Stimulated activated naive CD8-positive, alpha-beta T cell treated with anti-CD3 and anti-CD28 coated beads, Interleukin-15, Interleukin-2, amounts not matched to agents 100 U/mL and 50 U/mL, for 24 hours (primary cell): ENCODE measurements at regions not wholly inside any gene's neighbourhood (a gene's known extent, or its start where the extent isn't known, plus 50 kb on each side); places are given as distances from the start of the nearest gene placed in this dataset.
"Not testable (repeated sequence)": the region's sequence is repeated elsewhere in the genome, so short reads cannot be mapped to it uniquely, and the experiment has no call there.

Source experiments
- ATAC-seq: fragments of 150-1000 bp; cut with Tn5 transposase; one replicate; pipeline ENCODE4 v1.10.0; 2021
- DNase-seq: peaks from one replicate; pipeline ENCODE4 v3.0.0; 2021

DNA sequence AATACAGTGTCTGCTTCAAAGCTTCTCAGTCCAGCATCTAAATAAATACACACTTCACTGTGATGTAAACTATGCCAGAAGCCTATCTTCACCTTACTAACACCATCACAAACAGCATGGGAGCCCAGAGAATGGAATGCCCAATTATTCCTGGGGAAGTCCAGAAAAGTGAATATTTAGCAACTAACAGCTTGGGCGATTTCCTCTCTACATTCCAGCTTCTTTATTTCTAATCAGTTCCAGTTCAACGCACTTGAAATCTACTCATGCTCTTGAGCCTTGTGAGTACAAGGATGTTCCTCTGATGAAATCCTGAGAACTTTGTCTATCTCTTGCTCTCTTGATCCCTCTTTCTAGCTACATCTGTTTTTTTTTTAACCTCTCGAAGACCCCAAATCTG is 100.4 kb upstream of the C9orf72 start:
- ATAC-seq (no peak), DNase-seq (no peak)

DNA sequence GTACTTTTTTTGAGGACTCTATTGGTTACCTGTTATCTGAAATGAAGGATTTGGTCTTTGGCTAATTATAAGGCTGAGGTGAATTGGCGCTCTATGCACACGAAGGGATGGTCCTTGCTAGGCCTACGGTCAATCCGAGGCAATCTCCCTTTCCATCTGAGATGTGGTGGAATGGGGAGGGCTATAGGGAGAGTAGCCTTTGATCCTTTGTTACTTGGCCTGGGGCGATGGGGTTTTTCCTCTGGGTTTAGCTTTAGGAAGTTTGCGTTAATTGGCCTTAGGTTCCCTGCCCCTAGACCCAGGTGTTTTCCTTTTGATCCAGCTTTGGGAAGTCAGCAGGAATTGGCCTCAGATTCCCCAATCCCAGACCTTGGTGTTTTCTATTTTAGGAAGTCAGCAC is 102.1 kb upstream of the C9orf72 start:
- no peak for DNase-seq
- no peak for ATAC-seq

DNA sequence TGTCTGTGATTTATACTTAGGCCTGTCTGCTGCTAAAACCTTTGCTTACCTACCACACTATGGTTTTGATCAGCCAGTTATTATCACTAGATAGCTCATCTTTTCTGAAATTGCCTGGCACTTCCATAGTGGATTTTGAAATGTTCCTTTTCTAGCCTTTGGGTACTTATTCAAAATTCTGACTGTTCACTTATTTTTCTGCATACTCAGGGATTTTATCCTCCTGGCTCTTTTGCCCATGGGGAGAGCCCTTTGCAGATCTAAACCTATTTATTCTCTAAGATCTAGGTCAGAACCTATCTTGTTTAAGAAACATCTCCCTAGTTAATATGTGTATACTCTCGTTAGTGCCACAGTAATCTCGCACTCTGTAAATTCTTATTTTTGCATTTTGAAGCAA is 103.5 kb upstream of the C9orf72 start:
- ATAC-seq = no peak
- DNase-seq = no peak

DNA sequence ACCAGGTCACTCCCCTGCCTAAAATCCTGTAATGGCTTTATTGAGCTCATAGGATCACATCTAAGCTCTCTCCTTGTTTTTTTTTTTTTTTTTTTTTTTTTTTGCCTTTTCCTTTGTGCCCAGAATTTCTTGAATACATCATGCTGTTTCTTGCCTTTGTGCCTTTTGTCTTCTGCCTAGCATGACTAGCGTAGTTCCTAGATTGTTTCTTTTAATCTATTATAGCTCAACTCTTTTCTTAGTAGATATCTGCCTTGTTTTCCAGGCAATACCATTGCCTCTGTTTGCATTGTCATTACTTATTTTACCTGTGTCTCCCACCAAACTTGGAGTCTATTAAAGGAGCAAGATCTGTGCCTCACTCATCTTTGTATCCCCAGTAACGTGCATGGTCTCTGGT is 106.1 kb upstream of the C9orf72 start:
- ATAC-seq = no peak

DNA sequence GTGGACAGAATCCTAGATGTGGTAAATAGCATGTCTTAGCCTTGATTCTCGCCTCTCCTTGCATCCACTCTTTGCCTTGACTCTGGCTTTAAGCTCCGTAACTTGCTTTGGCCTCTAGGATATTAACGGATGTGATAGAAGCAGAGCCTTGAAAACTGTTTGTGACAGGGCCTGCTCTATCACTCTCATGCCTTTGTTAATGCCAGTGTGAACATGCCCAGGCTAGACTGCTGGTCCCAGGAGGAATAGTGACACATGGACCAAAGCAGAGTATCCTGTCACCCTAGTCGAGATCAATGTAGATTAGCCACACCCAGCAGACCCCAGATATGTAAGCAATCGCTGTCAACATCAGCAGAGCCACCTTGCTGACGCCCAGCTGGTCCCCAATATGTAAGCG is 109.9 kb upstream of the C9orf72 start:
- DNase-seq (no peak), ATAC-seq (no peak)

More for the DNA sequence above, 106.1 kb upstream of the C9orf72 start:
- no peak for DNase-seq

DNA sequence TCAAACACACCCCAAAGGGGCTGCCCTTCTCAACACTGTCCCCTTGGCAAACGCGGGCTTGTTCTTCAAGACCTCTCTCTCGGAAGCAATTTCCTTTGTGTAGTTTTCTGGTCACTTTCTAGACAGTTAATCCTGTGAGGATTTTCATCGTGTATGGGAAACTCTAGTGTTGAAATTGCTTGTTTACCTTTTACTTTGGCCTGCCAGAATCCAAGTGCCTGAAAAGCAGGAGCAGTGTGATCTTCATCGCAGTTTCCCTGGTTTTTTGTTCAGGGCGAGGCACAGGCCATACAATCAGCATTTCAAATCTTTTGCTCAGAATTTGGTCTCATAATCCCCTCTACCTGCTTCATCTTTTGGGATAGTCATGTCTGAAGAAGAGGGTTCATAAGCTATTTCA is 115.7 kb upstream of the C9orf72 start:
- ATAC-seq = no peak
- DNase-seq = no peak

DNA sequence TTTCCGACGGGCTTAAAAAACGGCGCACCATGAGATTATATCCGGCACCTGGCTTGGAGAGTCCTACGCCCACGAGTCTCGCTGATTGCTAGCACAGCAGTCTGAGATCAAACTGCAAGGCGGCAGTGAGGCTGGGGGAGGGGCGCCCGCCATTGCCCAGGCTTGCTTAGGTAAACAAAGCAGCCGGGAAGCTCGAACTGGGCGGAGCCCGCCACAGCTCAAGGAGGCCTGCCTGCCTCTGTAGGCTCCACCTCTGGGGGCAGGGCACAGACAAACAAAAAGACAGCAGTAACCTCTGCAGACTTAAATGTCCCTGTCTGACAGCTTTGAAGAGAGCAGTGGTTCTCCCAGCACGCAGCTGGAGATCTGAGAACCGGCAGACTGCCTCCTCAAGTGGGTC is 117.5 kb upstream of the C9orf72 start:
- ATAC-seq, DNase-seq: not testable (repeated sequence)

DNA sequence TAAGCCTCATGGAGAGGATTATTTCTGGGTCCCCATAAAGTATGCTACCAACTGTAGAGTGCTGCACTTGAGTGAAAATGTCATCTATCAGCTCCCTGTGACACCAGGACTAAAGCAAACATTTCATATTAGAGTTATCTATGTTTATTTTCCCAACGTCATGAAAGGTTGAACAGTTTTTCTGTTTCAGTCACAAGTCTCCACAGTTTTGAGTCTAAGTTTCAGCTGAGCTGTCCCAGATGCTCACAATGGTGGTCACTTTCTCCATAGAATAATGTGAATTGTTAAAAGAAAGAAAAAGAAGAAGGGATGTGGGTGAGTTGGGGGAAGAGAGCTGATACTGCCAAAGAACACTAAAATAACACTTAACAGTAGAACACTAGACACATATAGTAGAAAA is 126.3 kb upstream of the C9orf72 start:
- DNase-seq (no peak), ATAC-seq (no peak)

DNA sequence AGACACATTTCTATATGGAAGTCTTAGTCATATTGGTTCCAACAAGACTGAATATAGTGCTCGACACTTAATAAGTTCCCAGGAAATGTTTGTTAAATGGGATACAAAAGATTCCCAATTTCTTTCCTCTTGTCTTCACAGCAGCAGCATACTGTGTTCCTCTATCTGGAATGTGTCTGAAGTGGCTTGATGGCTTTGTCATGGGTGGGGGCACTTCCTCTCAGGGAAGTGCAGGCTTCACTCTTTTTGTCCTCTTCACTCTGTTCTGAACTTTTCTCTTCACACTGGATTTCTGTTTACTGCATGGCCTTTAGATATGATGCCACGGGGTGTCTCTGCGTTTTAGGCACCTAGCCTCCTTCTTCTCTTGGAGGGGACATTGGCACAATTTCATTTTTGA is 127.7 kb upstream of the C9orf72 start:
- no peak for ATAC-seq

DNA sequence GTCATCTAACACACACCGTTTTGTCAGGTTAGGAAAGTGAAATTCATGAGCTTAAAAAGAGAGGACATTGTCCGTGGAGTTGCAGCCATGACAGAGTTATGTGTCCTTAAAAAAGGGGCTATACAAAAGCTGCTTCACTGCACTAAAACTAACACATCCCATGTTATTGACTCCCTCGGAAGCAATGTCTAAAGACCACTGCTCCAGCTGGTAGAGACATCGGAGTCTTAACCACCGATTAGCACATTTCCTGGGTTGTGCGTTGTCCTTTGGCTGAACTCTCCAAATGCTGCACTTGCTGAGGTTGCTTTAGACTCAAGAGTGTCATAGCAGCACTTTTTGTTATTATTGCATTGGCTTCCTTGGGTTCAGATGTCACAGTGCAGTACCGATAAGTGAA is 128.3 kb upstream of the C9orf72 start:
- DNase-seq (no peak), ATAC-seq (no peak)

More for the DNA sequence above, 127.7 kb upstream of the C9orf72 start:
- no peak for DNase-seq

DNA sequence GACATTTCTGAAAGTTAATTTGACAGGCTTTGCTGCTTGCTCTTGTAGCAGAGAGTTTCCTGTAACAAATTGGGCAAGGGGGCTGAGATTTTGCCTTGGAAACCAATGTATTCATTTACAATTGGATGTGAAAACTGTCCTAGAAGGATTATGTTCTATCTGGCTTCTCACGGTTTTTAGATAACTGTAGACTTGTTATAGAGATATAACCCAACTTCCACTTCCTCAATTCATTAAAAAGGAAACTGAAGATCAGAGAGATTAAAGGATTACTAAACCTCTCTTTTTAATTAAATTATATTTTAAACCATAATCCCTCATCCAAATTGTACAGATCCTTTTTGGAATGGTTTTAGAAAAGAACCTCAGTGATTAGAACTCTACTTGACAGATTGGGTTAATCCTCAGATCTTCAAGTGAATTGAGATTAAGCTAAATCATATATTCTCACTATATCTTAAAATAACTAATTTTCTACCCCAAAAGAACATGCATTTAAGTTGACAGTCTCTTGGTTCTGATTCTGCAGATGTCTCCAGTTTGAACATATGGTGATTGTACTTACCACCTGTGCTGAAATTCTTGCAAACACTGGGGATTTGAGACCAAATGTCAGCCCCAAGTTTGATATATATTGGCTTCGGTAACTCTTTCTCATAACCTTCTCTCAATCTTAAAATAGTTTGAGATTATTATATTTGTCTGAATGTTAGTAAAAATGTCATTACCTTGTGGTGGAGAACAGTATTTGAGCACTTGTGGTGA is 130.1 kb upstream of the C9orf72 start:
- DNase-seq = no peak
- ATAC-seq = no peak

DNA sequence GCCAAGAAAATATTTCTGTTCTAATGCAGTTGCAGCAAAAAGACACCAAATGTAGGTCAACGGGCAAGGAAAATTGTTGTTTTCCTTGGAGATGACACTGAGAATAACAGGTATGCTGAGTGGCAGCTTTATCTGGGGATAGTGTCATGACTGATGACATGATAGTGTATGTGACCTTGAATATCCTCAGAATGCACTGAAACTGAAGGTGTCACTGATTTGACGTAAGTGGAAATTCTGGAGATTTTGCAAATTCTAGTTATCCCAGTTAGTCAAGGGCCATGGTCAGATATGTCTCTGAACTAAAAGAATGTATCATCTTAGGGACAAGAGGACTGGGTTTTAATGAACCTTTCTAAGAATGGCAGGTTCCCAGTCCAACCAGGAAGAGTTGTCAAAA is 138.0 kb upstream of the C9orf72 start:
- DNase-seq = no peak

DNA sequence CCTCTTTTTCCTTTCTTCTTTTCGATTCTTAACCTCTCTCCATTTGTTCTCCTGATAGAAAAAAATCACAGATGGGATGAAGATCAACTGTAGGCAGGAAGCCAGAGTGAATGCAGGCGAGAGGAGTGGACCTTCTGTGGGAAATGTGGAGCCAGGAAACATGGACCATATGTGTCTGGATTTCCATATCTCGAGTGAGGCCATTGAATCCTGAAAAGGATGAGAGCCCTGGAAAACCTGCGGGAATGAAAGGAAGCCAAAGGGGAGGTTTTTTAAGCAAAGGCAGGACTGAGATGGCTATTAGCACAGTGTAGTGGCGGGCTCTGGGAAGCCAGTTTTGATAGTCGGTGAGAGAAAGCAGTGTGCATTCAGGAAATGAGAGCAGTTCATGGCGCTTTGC is 139.5 kb upstream of the C9orf72 start:
- DNase-seq = no peak
- ATAC-seq = no peak

More for the DNA sequence above, 138.0 kb upstream of the C9orf72 start:
- ATAC-seq = no peak

DNA sequence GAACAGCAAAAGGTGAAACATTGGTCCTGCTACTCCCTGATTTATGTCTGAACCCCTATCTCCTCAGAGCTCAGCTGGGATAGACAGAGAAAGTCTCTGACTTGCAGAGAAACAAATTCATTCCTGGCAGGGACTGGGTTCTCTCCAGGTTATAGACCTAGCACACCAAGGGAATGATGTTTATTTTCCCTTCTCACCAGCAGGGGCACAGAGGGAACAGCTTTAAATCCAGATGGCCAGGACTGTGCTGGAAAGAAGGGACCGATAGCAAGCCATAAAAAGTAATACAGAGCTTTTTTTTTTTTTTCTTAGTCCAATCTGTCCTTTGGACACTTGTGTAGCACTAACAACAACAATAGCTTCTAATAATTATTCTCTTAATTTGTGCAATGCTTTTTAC is 141.1 kb upstream of the C9orf72 start:
- no peak for ATAC-seq
- no peak for DNase-seq

DNA sequence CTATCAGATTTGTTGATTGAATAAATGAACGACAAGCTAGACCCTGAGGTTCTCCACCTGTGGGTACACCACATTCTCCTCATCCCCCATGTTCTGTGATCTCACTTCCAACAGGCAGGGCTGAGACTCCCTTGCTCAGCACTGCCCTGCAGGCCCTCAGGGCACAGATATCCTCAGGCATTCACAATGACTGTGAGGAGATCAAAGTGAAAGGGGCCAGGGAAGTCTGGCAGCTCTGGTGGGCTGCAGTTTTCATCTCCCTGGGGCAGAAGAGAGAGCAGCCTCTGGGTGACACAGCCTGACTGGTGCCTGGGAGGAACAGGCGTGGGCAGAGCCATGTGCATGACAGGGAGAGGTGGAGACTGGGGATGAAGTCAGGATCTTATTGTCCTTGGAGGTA is 142.4 kb upstream of the C9orf72 start:
- DNase-seq (no peak), ATAC-seq (no peak)

DNA sequence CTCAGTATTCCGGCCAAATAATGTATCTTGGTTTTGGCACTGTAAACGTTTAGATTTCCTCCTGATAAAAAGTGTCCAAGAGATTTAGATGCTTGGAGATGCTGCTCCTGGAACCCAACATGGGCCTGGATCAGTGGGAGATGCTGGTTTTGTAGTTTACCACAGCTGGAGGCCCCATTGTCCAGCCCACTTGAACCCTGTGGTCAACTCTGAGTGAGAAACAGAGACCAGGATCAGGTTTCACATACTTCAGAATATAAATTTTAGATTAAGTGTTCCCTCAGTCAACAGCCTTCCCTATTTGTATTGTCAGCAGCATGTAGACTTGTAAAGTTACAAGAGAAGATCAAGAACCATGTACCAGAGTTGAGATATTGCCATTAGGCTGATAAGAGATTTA is 144.7 kb upstream of the C9orf72 start:
- ATAC-seq (no peak), DNase-seq (no peak)

DNA sequence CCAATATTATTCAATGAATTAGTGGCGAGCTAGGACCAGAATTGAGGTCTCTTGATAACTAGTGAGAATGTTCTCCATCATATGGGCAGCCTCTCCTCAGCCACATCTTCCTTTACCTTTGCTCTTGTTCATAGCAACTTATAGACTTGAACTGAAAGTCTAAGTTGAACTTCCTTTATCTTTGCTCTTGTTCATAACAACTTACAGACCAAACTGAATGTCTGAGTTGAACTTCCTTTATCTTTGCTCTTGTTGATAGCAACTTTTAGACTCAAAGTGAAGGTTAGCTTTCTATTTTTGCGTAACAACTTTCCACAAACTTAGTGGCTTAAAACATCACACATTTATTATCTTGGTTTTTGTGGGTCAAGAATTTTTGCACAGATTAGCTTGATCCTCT is 146.4 kb upstream of the C9orf72 start:
- ATAC-seq (no peak), DNase-seq (no peak)

DNA sequence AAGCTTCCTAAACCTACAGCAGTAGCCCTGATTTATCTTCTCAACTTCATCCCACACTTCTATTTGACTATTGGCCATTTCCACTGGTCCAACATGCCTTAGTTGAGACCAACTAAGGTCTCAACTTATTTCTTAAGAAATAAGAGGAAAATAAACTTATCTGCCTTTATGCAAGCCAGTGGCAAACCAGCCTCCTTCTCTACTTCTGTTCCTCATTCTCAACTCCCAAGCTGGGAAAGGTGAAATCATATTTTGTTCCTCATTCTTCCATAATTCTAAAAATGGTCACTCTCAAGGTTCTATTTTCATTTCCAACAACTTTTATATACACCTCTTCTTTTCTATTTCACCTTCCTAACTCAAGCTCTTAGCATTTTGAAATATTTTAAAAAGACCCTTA is 149.6 kb upstream of the C9orf72 start:
- ATAC-seq (no peak), DNase-seq (no peak)

DNA sequence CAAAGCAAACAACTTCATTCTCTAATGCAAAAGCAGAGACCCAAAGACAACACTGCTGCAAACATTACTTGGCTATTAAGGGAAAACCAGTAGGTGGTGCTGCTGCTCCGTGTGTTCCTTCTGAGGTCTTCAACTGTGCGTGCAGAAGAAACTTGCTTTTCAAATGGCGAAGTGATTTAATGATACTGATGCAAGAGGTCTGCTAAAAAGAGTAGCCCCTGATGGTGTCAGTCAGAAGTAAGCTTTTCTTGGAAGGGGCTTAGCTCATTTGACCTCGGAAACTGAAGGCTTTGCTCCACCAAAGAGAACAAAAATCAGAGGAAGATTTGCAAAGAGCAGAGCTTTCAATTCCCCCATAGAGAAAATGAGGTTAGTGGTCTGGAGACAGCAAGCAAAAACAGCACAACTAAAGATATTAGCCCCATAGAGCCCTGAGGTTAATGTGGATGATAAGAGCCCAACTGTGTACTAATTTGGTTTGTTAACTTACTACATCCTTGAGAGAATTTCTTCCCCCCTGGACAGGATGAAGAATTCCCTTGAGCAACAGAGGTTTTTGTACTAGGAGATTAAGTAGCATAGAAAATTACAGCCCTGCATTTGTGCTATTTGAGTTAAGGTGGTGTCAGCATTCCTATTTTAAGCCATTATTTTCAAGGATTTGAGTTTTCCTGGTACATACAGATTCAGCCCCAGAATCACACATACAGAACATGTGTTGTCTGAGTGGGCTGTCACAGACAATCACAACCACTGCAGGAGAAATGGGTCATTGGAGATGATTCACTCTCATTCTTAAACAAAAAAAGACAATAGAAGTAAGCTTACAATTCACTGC is 153.2 kb upstream of the C9orf72 start:
- ATAC-seq (no peak), DNase-seq (peak; percentile 54)

DNA sequence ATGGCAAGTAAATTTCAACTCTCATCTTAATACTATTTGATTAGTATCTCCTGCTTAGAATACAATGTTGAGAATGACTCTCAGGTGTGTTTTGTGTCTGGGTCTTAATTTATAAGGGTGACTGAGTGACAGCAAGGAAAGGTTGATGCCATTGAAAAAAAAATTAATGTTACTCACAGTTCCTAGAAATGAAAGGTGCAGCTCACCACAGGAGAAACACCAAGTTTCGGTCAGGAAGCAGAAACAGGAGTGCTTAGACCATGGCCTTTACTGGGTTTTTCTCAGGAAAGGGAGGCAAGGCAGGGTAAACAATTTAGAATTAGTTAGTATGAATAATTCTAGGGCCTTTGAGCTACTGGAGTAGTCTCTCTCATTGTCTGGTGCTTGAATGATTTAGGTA is 159.2 kb upstream of the C9orf72 start:
- ATAC-seq = peak; percentile 59
- no peak for DNase-seq

DNA sequence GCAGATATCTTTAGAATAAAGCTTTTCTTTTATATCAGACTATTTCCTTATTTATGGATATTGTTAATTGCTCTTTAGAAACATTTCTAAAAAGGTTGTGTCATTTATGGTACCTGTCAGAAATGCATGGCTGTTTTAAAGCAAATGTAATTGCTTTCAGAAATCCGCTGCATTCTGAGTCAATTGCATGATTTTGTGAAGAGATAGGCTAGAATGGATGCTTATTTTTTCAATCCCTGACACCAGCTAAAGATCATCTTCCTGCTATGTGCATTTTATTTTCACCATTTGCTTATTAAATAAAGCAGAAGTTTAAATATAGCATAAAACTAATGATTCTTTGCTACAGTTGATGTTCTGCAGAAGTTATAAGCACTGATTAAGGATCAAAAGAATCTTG is 170.2 kb upstream of the C9orf72 start:
- no peak for DNase-seq

DNA sequence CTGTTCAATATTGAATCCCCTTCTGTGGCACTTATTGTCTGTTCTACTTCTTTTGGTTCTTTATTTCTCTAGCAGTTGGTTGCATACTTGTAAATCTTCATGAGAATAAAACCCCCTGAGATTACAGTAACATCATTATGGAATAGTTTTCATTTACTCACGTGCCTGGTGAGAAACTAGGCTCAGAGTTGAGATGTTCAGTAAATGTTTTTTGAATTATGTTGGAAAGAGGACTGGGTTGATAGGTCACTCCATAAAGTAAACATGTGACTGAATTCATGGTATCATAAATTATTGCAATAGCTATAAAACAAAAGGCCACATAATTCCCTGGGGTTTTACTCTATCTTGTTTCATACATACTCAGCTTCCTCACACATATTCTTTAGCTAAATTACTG is 174.2 kb upstream of the C9orf72 start:
- ATAC-seq (no peak), DNase-seq (no peak)

More for the DNA sequence above, 170.2 kb upstream of the C9orf72 start:
- no peak for ATAC-seq

DNA sequence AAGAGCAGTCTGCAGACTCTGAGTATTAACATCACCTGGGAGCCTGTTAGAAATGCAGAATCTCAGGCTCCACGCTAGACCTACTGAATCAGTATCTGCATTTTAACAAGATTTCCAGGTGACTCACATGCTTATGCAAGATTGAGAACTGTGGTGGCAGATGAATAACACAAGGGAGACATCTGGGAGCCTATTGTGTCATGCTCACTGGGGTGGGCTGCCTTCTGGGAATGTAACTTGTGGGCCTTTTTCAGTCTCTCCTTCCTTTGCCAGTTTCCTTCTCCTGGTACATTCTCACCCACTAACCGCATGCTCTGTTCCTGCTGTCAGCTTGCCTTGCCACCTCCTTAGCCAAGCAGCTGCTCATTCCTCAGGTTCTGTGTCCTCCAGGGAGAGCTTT is 176.6 kb upstream of the C9orf72 start:
- no peak for ATAC-seq
- no peak for DNase-seq

DNA sequence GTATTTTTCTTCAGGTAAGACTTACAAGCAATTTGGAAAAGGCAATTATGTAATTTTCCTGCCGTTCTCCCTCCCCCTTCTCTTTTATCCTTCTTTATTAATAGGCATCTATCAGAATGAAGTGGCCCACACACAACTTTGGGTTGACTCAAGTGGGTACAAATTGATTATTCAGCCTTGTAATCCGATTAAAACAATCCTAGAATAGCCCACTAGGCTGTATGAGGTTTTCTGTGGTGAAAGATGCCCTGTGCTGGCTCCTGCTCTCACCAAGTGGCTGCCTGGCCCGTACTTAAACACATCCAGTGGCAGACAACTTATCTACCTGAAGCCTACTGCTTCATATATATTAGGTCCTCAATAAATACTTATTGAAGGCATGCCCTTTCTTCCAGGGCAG is 177.3 kb upstream of the C9orf72 start:
- DNase-seq (no peak), ATAC-seq (no peak)
